ENCODE measurements at regions not wholly inside any gene's neighbourhood (a gene's known extent, or its start where the extent isn't known, plus 50 kb on each side); places are given as distances from the start of the nearest gene placed in this dataset.

DNA sequence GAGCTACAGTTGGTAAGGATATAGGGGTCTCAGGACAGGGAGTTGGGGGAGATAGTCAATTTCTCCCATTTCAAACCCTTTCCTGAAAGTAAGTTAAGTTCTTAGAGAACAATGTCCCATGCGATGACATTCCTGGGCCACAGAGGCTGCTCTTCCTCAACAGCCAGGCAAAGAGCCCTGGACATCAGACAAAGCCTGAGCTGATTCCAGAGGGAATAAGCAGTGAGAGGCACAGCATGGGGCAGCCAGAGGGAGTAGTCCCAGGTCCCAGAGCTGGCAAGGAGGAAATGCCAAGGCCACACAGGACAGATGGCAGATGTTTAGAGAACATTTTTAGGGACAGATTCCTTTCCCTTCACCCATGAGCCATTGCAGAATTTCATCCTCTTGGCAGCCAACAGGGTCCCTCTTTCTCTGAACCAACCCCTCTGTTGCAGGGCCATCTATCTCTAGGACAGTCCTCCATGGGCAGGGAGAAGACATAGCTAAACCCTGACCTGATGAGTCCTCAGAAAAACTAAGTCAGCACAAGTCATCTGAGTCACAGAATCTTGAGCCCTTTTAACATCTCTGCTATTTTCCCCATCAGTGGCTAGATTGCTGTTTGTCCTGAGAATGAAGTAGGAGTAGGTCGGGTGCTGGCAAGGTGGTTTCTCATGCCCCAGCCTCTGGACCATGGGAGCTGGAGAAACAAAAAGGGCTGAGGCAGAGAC, 60.3 kb upstream of the CALM2 start:
- DNase-seq (ENCODE audit: low read depth in 2 of 2), result no peak

DNA sequence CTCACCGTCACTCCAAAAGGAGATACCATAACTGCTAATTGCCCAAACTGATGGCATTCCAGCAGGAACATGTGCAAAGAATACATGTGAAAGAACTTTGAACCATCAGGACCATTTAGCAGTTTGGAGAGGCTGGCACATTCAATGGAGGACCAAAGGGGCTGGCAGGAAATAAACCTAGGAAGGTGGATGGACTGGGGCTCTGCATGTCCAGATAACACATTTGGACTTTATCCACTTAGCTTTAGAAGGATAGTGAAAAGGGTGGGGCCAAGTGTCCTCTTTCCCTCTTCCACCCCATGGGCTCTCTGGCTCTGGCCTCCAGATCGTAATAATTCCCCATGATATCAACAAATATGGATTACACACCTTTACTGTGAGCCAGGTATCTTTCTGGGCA, 58.8 kb upstream of the CALM2 start:
- no peak for DNase-seq (ENCODE audit: low read depth in 2 of 2)

DNA sequence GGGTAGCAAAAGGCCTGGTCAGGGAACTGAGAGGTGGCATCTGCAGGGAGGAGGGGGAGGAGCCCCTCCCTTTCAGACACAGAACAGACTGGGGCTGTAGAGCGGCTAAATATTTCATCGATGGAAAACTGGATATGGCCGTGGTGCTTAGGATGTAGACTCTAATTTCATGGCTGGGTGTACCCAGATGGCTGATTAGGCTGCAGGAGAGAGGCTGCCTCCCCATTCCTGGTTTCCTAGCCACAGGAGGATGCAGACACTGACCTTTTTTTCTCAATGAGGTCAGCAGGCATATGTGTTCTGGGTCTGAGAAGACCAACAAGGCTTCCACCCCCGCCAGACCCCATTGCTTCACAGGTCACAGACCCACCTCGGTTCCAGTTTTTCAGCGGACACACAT, 58.1 kb upstream of the CALM2 start:
- DNase-seq (ENCODE audit: low read depth in 2 of 2), result no peak

DNA sequence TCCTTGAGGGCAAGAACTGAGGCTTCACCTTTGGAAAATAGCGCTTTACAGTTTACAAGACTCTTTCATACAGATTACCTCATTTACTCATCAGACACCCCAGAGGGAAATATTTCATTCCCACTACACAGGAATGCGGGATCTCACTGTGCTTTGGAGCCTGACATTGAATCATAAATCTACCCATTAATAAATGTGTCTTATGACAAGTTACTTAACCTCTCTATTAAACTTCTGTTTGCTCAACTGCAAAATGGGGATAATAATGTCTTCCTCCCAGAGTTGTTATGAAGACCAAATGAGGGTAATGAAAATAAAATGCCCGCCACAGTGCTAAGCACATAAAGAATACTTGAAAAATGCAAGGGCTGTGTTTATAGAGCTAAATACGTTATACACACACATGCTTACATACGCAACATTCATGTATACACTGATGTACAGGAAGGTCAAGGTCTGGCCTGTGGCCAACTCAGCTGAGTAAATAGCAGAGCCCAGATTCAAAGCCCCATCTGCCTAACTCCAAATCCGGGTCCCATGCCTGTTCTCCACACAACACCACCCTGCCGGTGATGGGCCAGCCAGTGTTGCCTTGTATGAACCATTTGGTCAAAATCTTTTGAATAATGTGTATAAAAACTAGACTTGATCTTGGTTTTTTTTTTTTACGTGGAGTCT, 56.6 kb upstream of the CALM2 start:
- no peak for DNase-seq (ENCODE audit: low read depth in 2 of 2)

DNA sequence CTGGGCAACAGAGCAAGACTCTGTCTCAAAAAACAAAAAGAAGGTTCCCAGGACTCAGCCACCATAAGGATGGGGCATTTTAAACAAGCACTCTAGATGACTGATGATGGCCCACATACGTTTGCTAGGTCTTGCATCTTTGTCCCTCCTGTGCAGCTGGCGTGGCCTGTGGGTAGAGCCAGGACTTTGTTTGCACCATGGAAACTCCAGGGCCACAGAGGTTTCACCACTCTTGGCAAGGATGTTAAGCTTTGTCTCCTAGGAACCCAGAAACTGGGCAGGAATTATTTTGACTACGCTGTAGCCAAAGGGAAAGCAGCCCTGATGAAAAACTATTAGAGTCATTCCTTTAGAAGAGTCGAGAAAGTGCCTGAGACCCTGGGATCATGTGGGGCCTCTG, 54.1 kb upstream of the CALM2 start:
- no peak for DNase-seq (ENCODE audit: low read depth in 2 of 2)

DNA sequence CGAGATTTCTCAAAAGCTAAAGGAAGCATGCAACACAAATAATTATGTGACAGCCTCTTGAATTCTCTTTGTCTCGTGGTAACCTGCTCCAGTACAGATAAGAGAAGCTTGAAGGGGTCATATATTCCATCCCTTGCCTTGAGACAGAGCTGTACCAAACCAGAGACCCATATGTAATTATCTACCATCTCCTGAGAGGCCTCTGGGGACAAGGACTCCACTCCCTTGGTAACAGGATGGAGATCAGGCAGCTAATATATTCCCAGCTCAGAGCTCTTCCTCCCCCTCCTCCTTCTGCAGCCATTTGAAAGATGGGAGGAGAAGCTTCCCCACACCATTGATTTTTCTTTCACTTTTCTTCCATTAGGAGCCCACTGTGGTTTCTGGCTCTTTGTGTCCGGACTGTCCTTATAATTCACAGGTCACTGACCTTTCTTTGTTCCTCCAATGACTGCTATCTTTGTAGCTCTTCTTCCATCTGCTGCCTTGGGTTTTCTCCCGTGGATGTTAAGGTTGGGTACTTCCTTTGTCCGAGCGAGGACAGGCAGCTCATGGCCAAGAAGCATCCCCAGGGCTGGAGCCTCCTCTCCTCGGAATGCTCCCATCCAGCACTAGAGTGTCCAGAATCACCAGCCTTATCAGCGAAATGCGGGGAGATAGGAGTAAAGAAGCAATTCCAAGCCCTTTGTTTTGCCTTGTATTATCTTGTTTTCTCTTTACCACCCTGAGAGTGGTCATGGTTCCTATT, 51.4 kb upstream of the CALM2 start:
- no peak for DNase-seq (ENCODE audit: low read depth in 2 of 2)

DNA sequence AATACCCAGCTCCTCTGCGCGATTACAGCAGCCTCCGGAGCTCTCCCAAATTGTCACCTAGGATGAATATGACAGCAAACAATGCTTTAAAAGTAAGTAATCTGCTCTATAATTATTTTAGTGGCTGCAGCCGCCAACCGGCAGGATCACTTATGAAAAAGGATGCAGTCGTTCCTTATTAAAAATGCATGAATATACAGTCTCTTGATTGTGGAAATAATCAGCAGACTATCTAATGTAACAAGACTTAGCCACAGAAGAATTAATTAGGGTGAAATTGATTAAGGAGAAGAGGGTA, 50.6 kb upstream of the CALM2 start:
- DNase-seq (ENCODE audit: low read depth in 2 of 2), result no peak

DNA sequence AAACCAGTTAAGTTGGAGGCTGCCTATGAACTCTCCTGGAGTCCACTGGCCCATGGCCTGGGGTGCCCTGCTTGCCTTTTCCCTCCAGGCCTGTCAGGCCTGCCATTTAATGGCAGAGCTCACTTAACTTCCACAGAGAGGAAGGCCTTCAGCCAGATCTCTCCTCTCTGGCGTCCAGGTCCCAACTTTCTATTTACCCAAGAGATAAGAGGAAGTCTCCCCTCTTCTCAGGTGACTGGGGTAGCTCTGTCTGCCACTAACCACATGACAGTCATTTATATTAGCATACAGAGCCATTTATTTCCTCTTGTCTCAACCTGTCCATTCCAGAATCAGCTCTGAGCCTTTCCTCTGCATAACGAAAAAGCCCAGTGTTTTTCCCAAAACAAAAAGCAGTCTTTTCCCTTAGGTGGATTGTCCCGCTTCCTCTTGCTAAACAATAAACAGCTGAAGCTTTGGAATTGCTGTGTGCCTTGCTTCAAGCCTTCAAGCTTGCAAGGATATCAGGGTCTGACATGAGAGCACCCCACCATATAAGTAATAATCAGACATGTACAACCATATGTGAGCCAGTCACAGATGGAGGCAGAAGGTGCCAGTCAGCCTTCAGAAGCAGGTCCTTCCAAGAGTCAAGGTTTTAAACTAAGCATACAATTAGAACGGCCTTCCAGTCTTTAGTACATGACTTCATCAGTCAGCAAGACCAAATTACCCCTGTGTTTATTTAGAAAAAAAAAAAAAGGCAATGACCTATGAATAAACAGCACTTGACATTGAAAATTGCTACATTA, 50.0 kb upstream of the CALM2 start:
- no peak for DNase-seq (ENCODE audit: low read depth in 2 of 2)

Data from stimulated activated CD4-positive, alpha-beta T cell treated with anti-CD3 and anti-CD28 coated beads, Interleukin-1b, Interleukin-23, amount 100 ng/mL, for 4 hours (primary cell).